Esophagus muscularis mucosa (tissue), 4 donors: ENCODE measurements at regions not wholly inside any gene's neighbourhood (a gene's known extent, or its start where the extent isn't known, plus 50 kb on each side); places are given as distances from the start of the nearest gene placed in this dataset.

Source experiments
- EP300 ChIP-seq: sonication (generic); formaldehyde crosslinking; IDR thresholded peaks from one replicate; pipeline ENCODE4 v1.6.1; 2017; ENCODE audit warnings: antibody characterized with exemption
- POLR2A ChIP-seq: fragments of 450-650 bp; IDR thresholded peaks from one replicate; pipeline ENCODE4 v1.6.1; 2017; ENCODE audit warnings: antibody characterized with exemption, moderate library complexity, mild to moderate bottlenecking, low read depth
- POLR2AphosphoS5 ChIP-seq, 2 donors: sonication (generic); formaldehyde crosslinking; IDR thresholded peaks; one replicate each; pipeline ENCODE4 v1.6.1; 2017; ENCODE audit warnings: antibody characterized with exemption in 2 of 2
- TF ChIP-seq, protein P1 (sequence below), 3 experiments: fragments of 200-600 bp in 2 of 3; fragments of 450-650 bp in 1 of 3; sonication (generic) in 2 of 3; IDR thresholded peaks; one replicate each; pipeline ENCODE4 v1.5.1; 2017 to 2019; ENCODE audit warnings: antibody characterized with exemption in 3 of 3, mild to moderate bottlenecking in 2 of 3, moderate library complexity in 1 of 3

DNA sequence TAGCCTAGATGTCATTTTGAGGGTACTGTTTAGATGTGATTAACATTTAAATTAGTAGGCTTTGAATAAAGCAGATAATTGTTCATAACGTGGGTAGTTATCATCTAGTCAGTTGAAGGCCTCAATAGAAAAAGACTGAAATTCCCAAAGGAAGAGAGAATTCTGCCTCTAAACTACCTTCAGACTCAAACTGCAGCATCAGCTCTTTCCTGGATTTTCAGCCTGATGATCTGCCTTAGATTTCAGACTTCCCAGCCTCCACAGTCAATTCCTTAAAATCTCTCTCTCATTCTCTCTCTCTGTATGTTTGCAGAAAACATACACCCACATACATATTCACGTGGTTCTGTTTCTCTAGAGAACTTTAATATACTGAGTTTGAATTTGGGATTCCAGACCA is 58.0 kb upstream of the MBNL1 start:
- TF ChIP-seq, protein P1, sequence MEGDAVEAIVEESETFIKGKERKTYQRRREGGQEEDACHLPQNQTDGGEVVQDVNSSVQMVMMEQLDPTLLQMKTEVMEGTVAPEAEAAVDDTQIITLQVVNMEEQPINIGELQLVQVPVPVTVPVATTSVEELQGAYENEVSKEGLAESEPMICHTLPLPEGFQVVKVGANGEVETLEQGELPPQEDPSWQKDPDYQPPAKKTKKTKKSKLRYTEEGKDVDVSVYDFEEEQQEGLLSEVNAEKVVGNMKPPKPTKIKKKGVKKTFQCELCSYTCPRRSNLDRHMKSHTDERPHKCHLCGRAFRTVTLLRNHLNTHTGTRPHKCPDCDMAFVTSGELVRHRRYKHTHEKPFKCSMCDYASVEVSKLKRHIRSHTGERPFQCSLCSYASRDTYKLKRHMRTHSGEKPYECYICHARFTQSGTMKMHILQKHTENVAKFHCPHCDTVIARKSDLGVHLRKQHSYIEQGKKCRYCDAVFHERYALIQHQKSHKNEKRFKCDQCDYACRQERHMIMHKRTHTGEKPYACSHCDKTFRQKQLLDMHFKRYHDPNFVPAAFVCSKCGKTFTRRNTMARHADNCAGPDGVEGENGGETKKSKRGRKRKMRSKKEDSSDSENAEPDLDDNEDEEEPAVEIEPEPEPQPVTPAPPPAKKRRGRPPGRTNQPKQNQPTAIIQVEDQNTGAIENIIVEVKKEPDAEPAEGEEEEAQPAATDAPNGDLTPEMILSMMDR (IDR thresholded peaks at IDR 0.05), result no peak
- TF ChIP-seq POLR2A (no peak), POLR2AphosphoS5 (IDR thresholded peaks at IDR 0.05) (no peak), EP300 (no peak)
